HEK293 (cell line): ENCODE measurements at regions not wholly inside any gene's neighbourhood (a gene's known extent, or its start where the extent isn't known, plus 50 kb on each side); places are given as distances from the start of the nearest gene placed in this dataset.

Experiments
- CTCF ChIA-PET: fragments of 350-600 bp; formaldehyde crosslinking; extraction: SDS; loops from one replicate; lab custom pipeline; 2021; ENCODE audit warnings: antibody characterized with exemption; lab: Yijun Ruan, JAX
- POLR2A ChIA-PET: fragments of 300-600 bp; formaldehyde crosslinking; extraction: SDS; loops from one replicate; lab custom pipeline; 2020; ENCODE audit warnings: antibody characterized with exemption, inconsistent platforms; lab: Yijun Ruan, JAX
- H3K27ac ChIP-seq: fragments of 200-500 bp; sonication (Bioruptor generic); 2 replicates; pipeline ENCODE4 v1.5.1; 2014; ENCODE audit warnings: low read depth, low read length, control low read depth, inconsistent platforms; ENCODE audit errors: extremely low read depth
- H3K36me3 ChIP-seq, 2 experiments: fragments of 200-500 bp in 1 of 2; sonication (Bioruptor generic) in 1 of 2; 1 replicate in 1 of 2; 2 replicates in 1 of 2; pipeline ENCODE4 v1.5.1; 2014 to 2017; ENCODE audit warnings: inconsistent platforms in 2 of 2, low read length in 2 of 2; ENCODE audit not compliant: control insufficient read depth in 2 of 2, insufficient read depth in 1 of 2
- H3K4me1 ChIP-seq: fragments of 200-500 bp; sonication (Bioruptor generic); 2 replicates; pipeline ENCODE4 v1.5.1; 2014; ENCODE audit warnings: mild to moderate bottlenecking, low read length, inconsistent platforms; ENCODE audit not compliant: control insufficient read depth, insufficient read depth
- H3K4me3 ChIP-seq: 2 replicates; pipeline ENCODE4 v1.5.1; 2011; ENCODE audit warnings: low read depth, mild to moderate bottlenecking, control low read depth, low read length, moderate library complexity
- H3K9me3 ChIP-seq: fragments of 200-500 bp; sonication (Bioruptor generic); 2 replicates; pipeline ENCODE4 v1.5.1; 2014; ENCODE audit warnings: low read depth, low read length, inconsistent platforms; ENCODE audit not compliant: control insufficient read depth, insufficient read depth
- BCL11A ChIP-seq: fragments of 450-650 bp; formaldehyde crosslinking; IDR thresholded peaks from 2 replicates; pipeline ENCODE4 v1.5.1; 2016; ENCODE audit warnings: low read depth, missing biosample characterization, missing genetic modification characterization
- BCL6B ChIP-seq: fragments of 450-650 bp; formaldehyde crosslinking; IDR thresholded peaks from 2 replicates; pipeline ENCODE4 v1.5.1; 2017; ENCODE audit warnings: missing biosample characterization, missing genetic modification characterization
- GLIS2 ChIP-seq: fragments of 450-650 bp; formaldehyde crosslinking; IDR thresholded peaks from 2 replicates; pipeline ENCODE4 v1.5.1; 2016; ENCODE audit warnings: missing biosample characterization, missing genetic modification characterization
- SALL2 ChIP-seq: fragments of 450-650 bp; formaldehyde crosslinking; IDR thresholded peaks from 2 replicates; pipeline ENCODE4 v1.5.0; 2017; ENCODE audit warnings: missing biosample characterization, mild to moderate bottlenecking, missing genetic modification characterization, borderline replicate concordance
- TCF7L2 ChIP-seq: IDR thresholded peaks from 2 replicates; pipeline ENCODE4 v1.6.1; 2011; ENCODE audit warnings: low read depth, mild to moderate bottlenecking, inconsistent platforms, low read length, moderate library complexity, borderline replicate concordance
- YY1 ChIP-seq: fragments of 450-650 bp; formaldehyde crosslinking; IDR thresholded peaks from 2 replicates; pipeline ENCODE4 v1.5.1; 2018; ENCODE audit warnings: missing biosample characterization, missing genetic modification characterization
- ZBTB6 ChIP-seq: fragments of 450-650 bp; formaldehyde crosslinking; IDR thresholded peaks from 2 replicates; pipeline ENCODE4 v1.5.1; 2017; ENCODE audit warnings: missing biosample characterization, missing genetic modification characterization
- ZBTB7A ChIP-seq: fragments of 450-650 bp; formaldehyde crosslinking; IDR thresholded peaks from 2 replicates; pipeline ENCODE4 v1.5.1; 2016; ENCODE audit warnings: low read depth, missing biosample characterization, missing genetic modification characterization
- ZNF138 ChIP-seq: fragments of 450-650 bp; formaldehyde crosslinking; IDR thresholded peaks from 2 replicates; pipeline ENCODE4 v1.5.1; 2016; ENCODE audit warnings: missing biosample characterization, missing genetic modification characterization, borderline replicate concordance
- ZNF362 ChIP-seq: fragments of 450-650 bp; formaldehyde crosslinking; IDR thresholded peaks from 2 replicates; pipeline ENCODE4 v1.5.1; 2016; ENCODE audit warnings: missing biosample characterization, missing genetic modification characterization
- ZNF404 ChIP-seq: fragments of 450-650 bp; formaldehyde crosslinking; IDR thresholded peaks from 2 replicates; pipeline ENCODE4 v1.5.1; 2017; ENCODE audit warnings: missing biosample characterization, missing genetic modification characterization
- ZNF426 ChIP-seq: fragments of 450-650 bp; formaldehyde crosslinking; IDR thresholded peaks from 2 replicates; pipeline ENCODE4 v1.5.1; 2017; ENCODE audit warnings: missing biosample characterization, missing genetic modification characterization, mild to moderate bottlenecking, inconsistent platforms, moderate library complexity
- ZNF501 ChIP-seq: fragments of 450-650 bp; formaldehyde crosslinking; IDR thresholded peaks from 2 replicates; pipeline ENCODE4 v1.5.1; 2016; ENCODE audit warnings: missing biosample characterization, missing genetic modification characterization
- ZNF514 ChIP-seq: fragments of 450-650 bp; formaldehyde crosslinking; IDR thresholded peaks from 2 replicates; pipeline ENCODE4 v1.5.1; 2016; ENCODE audit warnings: missing biosample characterization, missing genetic modification characterization
- ZNF571 ChIP-seq: fragments of 450-650 bp; formaldehyde crosslinking; IDR thresholded peaks from 2 replicates; pipeline ENCODE4 v1.5.0; 2017; ENCODE audit warnings: missing biosample characterization, missing genetic modification characterization
- ZNF629 ChIP-seq: fragments of 450-650 bp; formaldehyde crosslinking; IDR thresholded peaks from 2 replicates; pipeline ENCODE4 v1.5.1; 2017; ENCODE audit warnings: missing biosample characterization, missing genetic modification characterization
- ZNF704 ChIP-seq: fragments of 450-650 bp; formaldehyde crosslinking; IDR thresholded peaks from 2 replicates; pipeline ENCODE4 v1.5.1; 2016; ENCODE audit warnings: missing biosample characterization, missing genetic modification characterization
- ZNF785 ChIP-seq: fragments of 450-650 bp; formaldehyde crosslinking; IDR thresholded peaks from 2 replicates; pipeline ENCODE4 v1.5.1; 2016; ENCODE audit warnings: missing biosample characterization, missing genetic modification characterization
- ZNF791 ChIP-seq: fragments of 450-650 bp; formaldehyde crosslinking; IDR thresholded peaks from 2 replicates; pipeline ENCODE4 v1.5.1; 2016; ENCODE audit warnings: missing biosample characterization, missing genetic modification characterization
- ZNF792 ChIP-seq: fragments of 450-650 bp; formaldehyde crosslinking; IDR thresholded peaks from 2 replicates; pipeline ENCODE4 v1.5.1; 2016; ENCODE audit warnings: missing biosample characterization, missing genetic modification characterization
- ZNF837 ChIP-seq: fragments of 450-650 bp; formaldehyde crosslinking; IDR thresholded peaks from 2 replicates; pipeline ENCODE4 v1.5.1; 2016; ENCODE audit warnings: missing biosample characterization, missing genetic modification characterization

GRCh38 chr7:125406111-125406510, 476.5 kb upstream of the POT1 start:
- TF ChIP-seq GLIS2: no peak
- no peak for TF ChIP-seq ZNF629 (tag by site-specific recombination)
- CTCF ChIA-PET: no interaction called here

GRCh38 chr7:125399408-125399807, 469.8 kb upstream of the POT1 start:
- POLR2A ChIA-PET: no interaction called here
- Histone ChIP-seq H3K4me3 (no peak overlapping the region), H3K9me3 (no peaks in the 10 kb centered on the region), H3K36me3 (no peaks in the 10 kb centered on the region), H3K27ac (no peak overlapping the region), H3K4me1 (no peaks in the 10 kb centered on the region)
- CTCF ChIA-PET: no interaction called here
- TF ChIP-seq ZNF514 (no peak), ZNF426 (tag by site-specific recombination) (no peak), ZBTB7A (no peak), BCL6B (tag by site-specific recombination) (no peak), ZNF501 (no peak), ZBTB6 (tag by site-specific recombination) (no peak), ZNF791 (no peak), ZNF704 (tag by site-specific recombination) (no peak), SALL2 (tag by site-specific recombination) (no peak), ZNF362 (tag by site-specific recombination) (no peak), BCL11A (tag by site-specific recombination) (no peak), ZNF837 (tag by site-specific recombination) (no peak), ZNF404 (tag by site-specific recombination) (no peak), YY1 (tag by site-specific recombination) (no peak), ZNF785 (tag by site-specific recombination) (no peak), TCF7L2 (no peak), ZNF792 (no peak), ZNF138 (tag by site-specific recombination) (no peak), ZNF571 (tag by site-specific recombination) (no peak)
- TF ChIP-seq, all 188 proteins: peak for 0

More at GRCh38 chr7:125406111-125406510, 476.5 kb upstream of the POT1 start:
- no peaks in the 10 kb centered on the region for H3K4me1 ChIP-seq
- no peak overlapping the region for H3K27ac ChIP-seq
- H3K36me3 ChIP-seq: no peaks in the 10 kb centered on the region
- POLR2A ChIA-PET: no interaction called here
- H3K9me3 ChIP-seq: no peaks in the 10 kb centered on the region
- no peak overlapping the region for H3K4me3 ChIP-seq
